ENCODE measurements at regions not wholly inside any gene's neighbourhood (a gene's known extent, or its start where the extent isn't known, plus 50 kb on each side); places are given as distances from the start of the nearest gene placed in this dataset.

- H3K4me3 ChIP-seq (ENCODE audit: low read length), result no peak overlapping the region
- DNase-seq (ENCODE audit: low read depth), result no peak
- TF ChIP-seq CTCF (IDR thresholded peaks at IDR 0.05; ENCODE audit: insufficient read depth, low read depth, low read length, missing control alignments), result no peak
Measured at GRCh38 chr6:168885196-168885595, 368.4 kb downstream of the THBS2 start.

- peak; percentile 2 for DNase-seq (ENCODE audit: low read depth)
- H3K4me3 ChIP-seq (ENCODE audit: low read length), result no peak overlapping the region
- TF ChIP-seq CTCF (IDR thresholded peaks at IDR 0.05; ENCODE audit: insufficient read depth, low read depth, low read length, missing control alignments), result peak; percentile 52
Measured at GRCh38 chr6:168884646-168885086, 369.0 kb downstream of the THBS2 start.

- H3K4me3 ChIP-seq (ENCODE audit: low read length), result no peak overlapping the region
- TF ChIP-seq CTCF (IDR thresholded peaks at IDR 0.05; ENCODE audit: insufficient read depth, low read depth, low read length, missing control alignments), result no peak
- no peak for DNase-seq (ENCODE audit: low read depth)
Measured at GRCh38 chr6:168884050-168884645, 369.5 kb downstream of the THBS2 start.

- no peak for DNase-seq (ENCODE audit: low read depth)
Measured at GRCh38 chr6:168883410-168884049, 370.1 kb downstream of the THBS2 start.

GRCh38 chr6:168880271-168880670 is 373.4 kb downstream of the THBS2 start:
- no peak overlapping the region for H3K4me3 ChIP-seq (ENCODE audit: low read length)
- TF ChIP-seq CTCF (IDR thresholded peaks at IDR 0.05; ENCODE audit: insufficient read depth, low read depth, low read length, missing control alignments), result no peak
- no peak for DNase-seq (ENCODE audit: low read depth)

More at GRCh38 chr6:168883410-168884049, 370.1 kb downstream of the THBS2 start:
- H3K4me3 ChIP-seq (ENCODE audit: low read length), result no peak overlapping the region
- no peak for TF ChIP-seq CTCF (IDR thresholded peaks at IDR 0.05; ENCODE audit: insufficient read depth, low read depth, low read length, missing control alignments)

- H3K4me3 ChIP-seq (ENCODE audit: low read length), result no peak overlapping the region
- TF ChIP-seq CTCF (IDR thresholded peaks at IDR 0.05; ENCODE audit: insufficient read depth, low read depth, low read length, missing control alignments), result no peak
- DNase-seq (ENCODE audit: low read depth), result no peak
Measured at GRCh38 chr6:168877821-168878282, 375.8 kb downstream of the THBS2 start.

Measured in epithelial cell of esophagus (primary cell).